Astrocyte (in vitro differentiated cells and primary cell): ENCODE measurements at regions not wholly inside any gene's neighbourhood (a gene's known extent, or its start where the extent isn't known, plus 50 kb on each side); places are given as distances from the start of the nearest gene placed in this dataset.

Source experiments
- DNase-seq: peaks from one replicate; pipeline ENCODE4 v3.0.0-alpha.2; 2010; ENCODE audit warnings: low read depth
- FAIRE-seq: peaks from 2 replicates; lab custom pipeline; 2011; peaks lifted over from hg19 to GRCh38; lab: Jason Lieb, UNC
- H2AFZ ChIP-seq: 2 replicates; pipeline ENCODE4 v1.6.0; 2012; ENCODE audit warnings: low read depth, low read length, inconsistent platforms
- H3K27ac ChIP-seq: 2 replicates; pipeline ENCODE4 v1.5.1; 2011; ENCODE audit warnings: low read depth, low read length, inconsistent platforms
- H3K27me3 ChIP-seq: 2 replicates; pipeline ENCODE4 v1.6.0; 2011; ENCODE audit warnings: low read length, inconsistent platforms; ENCODE audit not compliant: insufficient read depth
- H3K36me3 ChIP-seq: 2 replicates; pipeline ENCODE4 v1.5.1; 2011; ENCODE audit warnings: low read length, inconsistent platforms; ENCODE audit not compliant: insufficient read depth
- H3K4me1 ChIP-seq: 2 replicates; pipeline ENCODE4 v1.5.1; 2011; ENCODE audit warnings: low read length, inconsistent platforms; ENCODE audit not compliant: insufficient read depth
- H3K4me2 ChIP-seq: 2 replicates; pipeline ENCODE4 v1.6.0; 2012; ENCODE audit warnings: low read length, inconsistent platforms
- H3K4me3 ChIP-seq: 2 replicates; pipeline ENCODE4 v1.5.1; 2011; ENCODE audit warnings: low read depth, mild to moderate bottlenecking, low read length, inconsistent platforms; ENCODE audit not compliant: insufficient read depth
- H3K79me2 ChIP-seq: 2 replicates; pipeline ENCODE4 v1.6.0; 2012; ENCODE audit warnings: mild to moderate bottlenecking, low read length, inconsistent platforms; ENCODE audit not compliant: insufficient read depth
- H3K9ac ChIP-seq: 2 replicates; pipeline ENCODE4 v1.6.0; 2012; ENCODE audit warnings: mild to moderate bottlenecking, low read length, inconsistent platforms
- H3K9me3 ChIP-seq: 2 replicates; pipeline ENCODE4 v1.5.1; 2012; ENCODE audit warnings: low read depth, mild to moderate bottlenecking, low read length, inconsistent platforms; ENCODE audit not compliant: insufficient read depth
- H4K20me1 ChIP-seq: 2 replicates; pipeline ENCODE4 v1.6.0; 2012; ENCODE audit warnings: low read length, inconsistent platforms; ENCODE audit not compliant: insufficient read depth
- H3K27ac Mint-ChIP-seq: one replicate; pipeline ENCODE4 v1.8.0; 2021; ENCODE audit warnings: mild to moderate bottlenecking, mixed read lengths; ENCODE audit not compliant: unreplicated experiment
- H3K27me3 Mint-ChIP-seq: one replicate; pipeline ENCODE4 v1.8.0; 2021; ENCODE audit warnings: low read depth, mixed read lengths; ENCODE audit not compliant: unreplicated experiment
- H3K36me3 Mint-ChIP-seq: one replicate; pipeline ENCODE4 v1.8.0; 2021; ENCODE audit warnings: low read depth, mixed read lengths; ENCODE audit not compliant: unreplicated experiment
- H3K4me1 Mint-ChIP-seq: one replicate; pipeline ENCODE4 v1.8.0; 2021; ENCODE audit warnings: low read depth, mixed read lengths; ENCODE audit not compliant: unreplicated experiment
- H3K4me3 Mint-ChIP-seq: one replicate; pipeline ENCODE4 v1.8.0; 2021; ENCODE audit warnings: mild to moderate bottlenecking, moderate library complexity, mixed read lengths; ENCODE audit not compliant: unreplicated experiment
- H3K9me3 Mint-ChIP-seq: one replicate; pipeline ENCODE4 v1.8.0; 2021; ENCODE audit warnings: mild to moderate bottlenecking, mixed read lengths; ENCODE audit not compliant: unreplicated experiment
- EZH2 ChIP-seq: IDR thresholded peaks from 2 replicates; pipeline ENCODE4 v1.6.1; 2012; ENCODE audit warnings: mild to moderate bottlenecking, low read length, inconsistent platforms; ENCODE audit not compliant: insufficient read depth
- TF ChIP-seq, protein P1 (sequence below): IDR thresholded peaks from 2 replicates; pipeline ENCODE4 v1.5.1; 2011; ENCODE audit warnings: low read depth, mild to moderate bottlenecking, inconsistent platforms, low read length, moderate library complexity; ENCODE audit not compliant: insufficient read depth

- no peaks in the 10 kb centered on the region for H3K36me3 Mint-ChIP-seq
- no peak for DNase-seq
- H3K27me3 Mint-ChIP-seq, result peaks cover 60% of the 10 kb centered on the region
These were observed 108.6 kb upstream of the GPR26 start for GRCh38 chr10:123557366-123558108.

GRCh38 chr10:123558651-123559050, 107.5 kb upstream of the GPR26 start:
- Mint-ChIP-seq H3K4me1 (no peaks in the 10 kb centered on the region), H3K27me3 (peaks cover 55% of the 10 kb centered on the region), H3K4me3 (no peak overlapping the region), H3K27ac (no peak overlapping the region), H3K9me3 (peaks cover 4% of the 10 kb centered on the region), H3K36me3 (no peaks in the 10 kb centered on the region)
- no peaks in the 10 kb centered on the region for H3K27me3 ChIP-seq
- H2AFZ ChIP-seq, result no peak overlapping the region
- H3K4me3 ChIP-seq, result no peak overlapping the region
- FAIRE-seq (no peak), DNase-seq (no peak)
- H4K20me1 ChIP-seq, result no peaks in the 10 kb centered on the region
- no peaks in the 10 kb centered on the region for H3K4me1 ChIP-seq
- H3K9me3 ChIP-seq, result no peaks in the 10 kb centered on the region
- H3K9ac ChIP-seq, result no peak overlapping the region
- no peaks in the 10 kb centered on the region for H3K36me3 ChIP-seq
- no peak overlapping the region for H3K4me2 ChIP-seq
- TF ChIP-seq, protein P1, sequence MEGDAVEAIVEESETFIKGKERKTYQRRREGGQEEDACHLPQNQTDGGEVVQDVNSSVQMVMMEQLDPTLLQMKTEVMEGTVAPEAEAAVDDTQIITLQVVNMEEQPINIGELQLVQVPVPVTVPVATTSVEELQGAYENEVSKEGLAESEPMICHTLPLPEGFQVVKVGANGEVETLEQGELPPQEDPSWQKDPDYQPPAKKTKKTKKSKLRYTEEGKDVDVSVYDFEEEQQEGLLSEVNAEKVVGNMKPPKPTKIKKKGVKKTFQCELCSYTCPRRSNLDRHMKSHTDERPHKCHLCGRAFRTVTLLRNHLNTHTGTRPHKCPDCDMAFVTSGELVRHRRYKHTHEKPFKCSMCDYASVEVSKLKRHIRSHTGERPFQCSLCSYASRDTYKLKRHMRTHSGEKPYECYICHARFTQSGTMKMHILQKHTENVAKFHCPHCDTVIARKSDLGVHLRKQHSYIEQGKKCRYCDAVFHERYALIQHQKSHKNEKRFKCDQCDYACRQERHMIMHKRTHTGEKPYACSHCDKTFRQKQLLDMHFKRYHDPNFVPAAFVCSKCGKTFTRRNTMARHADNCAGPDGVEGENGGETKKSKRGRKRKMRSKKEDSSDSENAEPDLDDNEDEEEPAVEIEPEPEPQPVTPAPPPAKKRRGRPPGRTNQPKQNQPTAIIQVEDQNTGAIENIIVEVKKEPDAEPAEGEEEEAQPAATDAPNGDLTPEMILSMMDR, result no peak
- no peak for TF ChIP-seq EZH2
- H3K79me2 ChIP-seq, result no peaks in the 10 kb centered on the region
- no peak overlapping the region for H3K27ac ChIP-seq

More at GRCh38 chr10:123557366-123558108, 108.6 kb upstream of the GPR26 start:
- peaks cover 3% of the 10 kb centered on the region for H3K9me3 Mint-ChIP-seq
- FAIRE-seq, result no peak
- Histone ChIP-seq H3K4me3 (no peak overlapping the region), H3K27me3 (no peaks in the 10 kb centered on the region), H3K27ac (no peak overlapping the region), H3K9me3 (no peaks in the 10 kb centered on the region), H3K36me3 (no peaks in the 10 kb centered on the region), H3K9ac (no peak overlapping the region), H2AFZ (no peak overlapping the region), H3K79me2 (no peaks in the 10 kb centered on the region), H3K4me1 (no peaks in the 10 kb centered on the region), H4K20me1 (no peaks in the 10 kb centered on the region), H3K4me2 (no peak overlapping the region)
- TF ChIP-seq, protein P1, result no peak
- no peak for TF ChIP-seq EZH2
- H3K27ac Mint-ChIP-seq, result no peak overlapping the region
- H3K4me1 Mint-ChIP-seq, result no peaks in the 10 kb centered on the region
- H3K4me3 Mint-ChIP-seq, result no peak overlapping the region
